ENCODE measurements at regions not wholly inside any gene's neighbourhood (a gene's known extent, or its start where the extent isn't known, plus 50 kb on each side); places are given as distances from the start of the nearest gene placed in this dataset.

GRCh38 chr3:39752751-39753150, 56.7 kb upstream of the MYRIP start:
- no peak overlapping the region for H3K27ac ChIP-seq
- intact Hi-C loops (cut with DNase I; ENCODE audit: low total_unique reads), result no loop called here
- H3K4me1 ChIP-seq, result no peaks in the 10 kb centered on the region
- no peaks in the 10 kb centered on the region for H3K36me3 ChIP-seq
- no peak for DNase-seq
- H3K4me3 ChIP-seq, result no peak overlapping the region
- TF ChIP-seq CTCF (IDR thresholded peaks at IDR 0.05) (no peak), POLR2A (IDR thresholded peaks at IDR 0.05) (no peak)
- H3K9me3 ChIP-seq, result no peaks in the 10 kb centered on the region
- H3K27me3 ChIP-seq, result no peaks in the 10 kb centered on the region

- Histone ChIP-seq H3K36me3 (no peaks in the 10 kb centered on the region), H3K27ac (no peak overlapping the region), H3K9me3 (no peaks in the 10 kb centered on the region), H3K4me1 (no peaks in the 10 kb centered on the region), H3K27me3 (no peaks in the 10 kb centered on the region), H3K4me3 (no peak overlapping the region)
- intact Hi-C loops (cut with DNase I; ENCODE audit: low total_unique reads), result no loop called here
- no peak for DNase-seq
- TF ChIP-seq POLR2A (IDR thresholded peaks at IDR 0.05) (no peak), CTCF (IDR thresholded peaks at IDR 0.05) (no peak)
Observed at GRCh38 chr3:39753391-39753790, 56.0 kb upstream of the MYRIP start.

DNA sequence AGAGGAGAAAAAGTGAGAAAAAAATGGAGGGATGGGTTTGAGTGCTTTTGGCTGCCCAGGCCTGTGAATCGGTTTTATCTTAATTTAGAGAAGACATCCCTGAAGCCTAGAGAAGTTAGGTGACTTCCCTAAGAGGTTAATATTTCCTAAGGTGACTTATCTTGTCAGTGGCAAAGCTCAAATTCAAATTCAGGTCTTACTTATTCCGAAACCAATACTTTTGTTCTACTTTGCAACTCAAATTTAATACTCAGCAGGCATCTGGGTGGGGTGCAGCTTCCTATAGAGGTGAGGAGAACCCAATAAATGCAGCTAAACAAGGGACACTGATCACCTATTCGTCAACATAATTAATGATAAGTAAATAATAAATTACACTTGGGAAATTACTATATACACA, 54.9 kb upstream of the MYRIP start:
- Histone ChIP-seq H3K36me3 (no peaks in the 10 kb centered on the region), H3K27ac (no peak overlapping the region), H3K4me3 (no peak overlapping the region), H3K9me3 (no peaks in the 10 kb centered on the region), H3K4me1 (no peaks in the 10 kb centered on the region), H3K27me3 (no peaks in the 10 kb centered on the region)
- DNase-seq, result no peak
- intact Hi-C loops (cut with DNase I; ENCODE audit: low total_unique reads), result no loop called here
- TF ChIP-seq CTCF (IDR thresholded peaks at IDR 0.05) (no peak), POLR2A (IDR thresholded peaks at IDR 0.05) (no peak)

DNA sequence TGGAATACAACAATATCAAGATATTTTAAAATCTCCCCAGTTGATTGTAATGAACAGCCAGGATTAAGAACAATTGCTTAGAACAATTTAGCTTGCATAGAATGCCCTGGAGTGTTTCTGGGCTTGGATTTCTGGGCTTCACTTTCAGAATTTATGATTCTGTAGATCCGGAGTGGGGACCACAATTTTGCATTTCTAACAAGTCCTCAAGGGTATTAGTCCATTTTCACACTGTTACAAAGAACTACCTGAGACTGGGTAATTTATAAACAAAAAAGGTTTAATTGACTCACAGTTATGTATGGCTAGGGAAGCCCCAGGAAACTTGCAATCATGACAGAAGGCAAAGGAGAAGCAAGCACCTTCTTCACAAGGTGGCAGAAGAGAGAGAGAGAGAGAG, 54.3 kb upstream of the MYRIP start:
- no peak overlapping the region for H3K27ac ChIP-seq
- intact Hi-C loops (cut with DNase I; ENCODE audit: low total_unique reads), result no loop called here
- H3K36me3 ChIP-seq, result no peaks in the 10 kb centered on the region
- no peaks in the 10 kb centered on the region for H3K27me3 ChIP-seq
- DNase-seq, result no peak
- TF ChIP-seq CTCF (IDR thresholded peaks at IDR 0.05) (no peak), POLR2A (IDR thresholded peaks at IDR 0.05) (no peak)
- no peaks in the 10 kb centered on the region for H3K9me3 ChIP-seq
- H3K4me1 ChIP-seq, result no peaks in the 10 kb centered on the region
- no peak overlapping the region for H3K4me3 ChIP-seq

GRCh38 chr3:39757307-39757706, 52.1 kb upstream of the MYRIP start:
- H3K4me3 ChIP-seq, result no peak overlapping the region
- H3K9me3 ChIP-seq, result no peaks in the 10 kb centered on the region
- no peaks in the 10 kb centered on the region for H3K27me3 ChIP-seq
- intact Hi-C loops (cut with DNase I; ENCODE audit: low total_unique reads), result no loop called here
- no peak overlapping the region for H3K27ac ChIP-seq
- DNase-seq, result no peak
- no peaks in the 10 kb centered on the region for H3K4me1 ChIP-seq
- TF ChIP-seq POLR2A (IDR thresholded peaks at IDR 0.05), result no peak
- no peak for TF ChIP-seq CTCF (IDR thresholded peaks at IDR 0.05)
- no peaks in the 10 kb centered on the region for H3K36me3 ChIP-seq

All from uterus (tissue), 3 donors.